HG03103 (cell line): ENCODE measurements at regions not wholly inside any gene's neighbourhood (a gene's known extent, or its start where the extent isn't known, plus 50 kb on each side); places are given as distances from the start of the nearest gene placed in this dataset.
"Not testable (repeated sequence)": the region's sequence is repeated elsewhere in the genome, so short reads cannot be mapped to it uniquely, and the experiment has no call there.

Experiments
- ATAC-seq: cut with Tn5 transposase; IDR thresholded peaks from one replicate; pipeline ENCODE4 v1.9.1; 2021; ENCODE audit warnings: low read depth; ENCODE audit not compliant: unreplicated experiment

DNA sequence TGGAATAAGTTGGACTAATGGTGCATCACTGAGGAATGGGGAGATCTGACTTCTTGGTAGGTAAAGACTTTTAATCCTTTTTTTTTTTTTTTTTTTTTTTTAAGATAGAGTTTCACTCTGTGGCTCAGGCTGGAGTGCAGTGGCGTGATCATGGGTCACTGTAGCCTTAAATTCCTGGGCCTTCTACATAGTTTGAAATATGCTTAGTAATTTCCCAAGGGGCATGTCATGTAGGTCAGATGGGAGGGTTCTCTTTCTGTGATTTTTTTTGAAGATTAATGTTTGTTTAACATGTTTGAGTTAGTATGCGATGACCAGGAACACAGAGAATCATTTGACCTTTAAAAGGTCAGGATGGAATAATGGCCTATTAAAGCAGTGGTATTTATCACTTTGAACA lies 129.1 kb downstream of the S1PR1 start:
- ATAC-seq = no peak

DNA sequence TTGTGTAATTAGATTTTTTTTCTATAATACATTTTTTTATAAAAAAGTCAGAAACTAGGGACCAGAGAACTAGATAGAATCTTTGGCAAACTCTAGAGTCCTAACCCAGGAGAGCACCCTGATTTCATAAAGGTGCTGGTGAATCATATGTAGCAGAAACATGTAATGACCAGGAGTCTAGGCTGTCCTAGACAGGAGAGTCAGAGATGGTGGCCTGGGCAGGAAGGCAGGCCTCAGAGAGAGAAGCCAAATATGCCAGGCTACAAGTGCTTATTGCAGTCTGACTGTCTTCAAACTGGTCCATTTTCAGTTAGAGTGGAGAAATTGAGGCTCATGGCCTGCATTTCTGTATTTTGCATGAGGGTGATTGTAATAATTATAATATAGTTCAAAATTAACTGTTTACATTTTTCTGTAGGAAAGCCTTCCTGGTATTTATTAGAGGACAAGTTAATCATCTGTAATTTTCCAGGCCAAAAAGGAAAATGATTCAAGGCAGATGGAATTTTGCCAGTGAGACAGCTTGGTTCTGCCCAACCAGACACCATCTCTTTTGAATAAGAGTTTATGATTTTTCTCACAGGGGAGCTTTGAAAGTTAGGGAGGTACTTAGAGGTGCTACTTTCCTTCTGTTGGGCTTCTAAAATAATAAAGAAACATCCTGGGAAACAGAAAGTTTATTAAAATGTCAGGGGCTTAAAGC lies 129.8 kb downstream of the S1PR1 start:
- ATAC-seq = no peak

DNA sequence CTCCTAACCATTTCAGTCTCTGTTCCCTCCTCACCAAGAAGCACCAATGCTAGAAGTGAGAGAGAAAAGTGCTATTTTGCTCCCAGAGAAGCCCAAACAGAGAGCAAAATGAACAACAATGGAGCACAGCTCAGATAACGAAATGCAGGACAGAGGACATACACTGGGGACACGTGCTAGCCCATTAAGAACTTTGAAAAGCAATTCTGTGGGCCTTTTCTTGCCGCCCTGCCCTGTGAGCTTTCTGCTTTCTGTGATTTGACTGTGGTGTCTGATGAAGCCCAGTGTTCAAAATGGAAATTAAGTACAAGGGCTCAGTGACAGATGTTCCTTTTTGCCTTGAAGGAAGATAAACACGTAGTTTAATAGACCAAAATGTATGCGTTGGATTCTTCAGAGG lies 130.8 kb downstream of the S1PR1 start:
- ATAC-seq = no peak

DNA sequence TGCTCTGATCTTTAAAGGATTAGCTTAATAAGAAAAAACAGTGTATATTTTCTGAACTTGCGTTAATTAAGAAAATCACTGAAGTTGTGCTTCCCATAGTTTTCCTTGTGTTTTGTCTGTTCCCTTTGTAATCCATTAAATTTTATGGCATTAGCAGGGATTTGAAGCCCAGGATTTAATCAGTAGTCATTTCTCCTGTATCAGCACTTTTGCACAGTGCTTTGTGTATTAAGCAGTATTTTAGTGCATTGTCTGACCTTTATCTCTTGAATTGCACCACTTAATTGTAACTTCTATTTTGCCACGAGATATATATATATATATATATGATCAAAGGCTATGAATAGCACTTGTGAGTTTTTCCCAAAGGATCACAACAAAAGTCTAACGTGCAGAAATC lies 133.7 kb downstream of the S1PR1 start:
- ATAC-seq = no peak

DNA sequence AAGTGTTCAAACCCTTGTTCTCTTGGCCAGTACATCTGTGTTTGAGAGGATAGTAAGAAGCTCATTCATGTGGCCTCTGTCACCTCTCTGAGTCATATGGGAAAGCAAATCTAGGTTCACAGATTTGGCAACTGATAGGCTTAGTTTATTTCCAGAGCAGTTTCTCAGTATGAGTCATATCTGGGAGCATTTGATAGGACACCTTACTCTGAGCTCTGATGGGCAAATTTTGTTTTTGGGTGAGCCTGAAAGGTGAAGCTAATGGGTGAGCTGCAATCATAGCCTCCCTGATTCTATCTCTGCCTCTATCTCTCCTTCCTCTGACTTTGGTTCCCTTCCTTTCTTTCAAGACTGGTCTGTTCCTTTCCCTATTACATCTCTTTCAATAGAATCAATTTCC lies 134.4 kb downstream of the S1PR1 start:
- peak; percentile 96 for ATAC-seq

DNA sequence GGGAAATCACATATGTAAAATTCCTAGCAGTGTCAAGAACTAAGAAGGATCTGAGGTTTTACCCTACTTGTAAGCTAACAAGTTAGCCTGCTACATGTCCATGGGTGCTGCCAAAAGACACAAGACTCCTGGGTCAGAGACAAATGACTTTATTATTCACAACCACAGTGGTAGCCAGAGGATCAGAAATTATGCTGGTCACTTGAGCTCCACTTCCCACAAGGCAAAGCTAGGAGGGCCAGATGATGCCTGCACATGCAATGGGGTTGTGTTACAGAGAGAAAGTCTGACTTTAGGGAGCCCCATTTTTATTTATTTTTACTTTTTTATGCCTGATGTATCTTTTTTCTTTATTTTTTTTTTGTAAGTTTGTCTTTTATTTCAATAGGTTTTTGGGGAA lies 136.8 kb downstream of the S1PR1 start:
- no peak for ATAC-seq

DNA sequence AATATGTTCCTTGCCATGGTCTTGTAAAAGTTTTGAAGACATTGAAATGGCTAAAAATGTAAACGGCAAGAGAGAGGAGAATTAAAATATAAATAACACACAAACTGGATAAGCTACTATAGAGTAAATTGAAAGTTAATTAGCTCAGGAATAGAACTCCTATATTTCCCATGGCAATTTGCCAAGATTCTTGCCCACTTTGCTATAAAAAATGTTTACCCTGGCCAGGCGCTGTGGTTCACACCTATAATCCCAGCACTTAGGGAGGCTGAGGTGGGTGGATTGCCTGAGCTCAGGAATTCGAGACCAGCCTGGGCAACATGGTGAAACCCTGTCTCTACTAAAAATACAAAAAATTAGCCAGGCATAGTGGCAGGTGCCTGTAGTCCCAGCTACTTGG lies 138.6 kb downstream of the S1PR1 start:
- ATAC-seq = not testable (repeated sequence)

DNA sequence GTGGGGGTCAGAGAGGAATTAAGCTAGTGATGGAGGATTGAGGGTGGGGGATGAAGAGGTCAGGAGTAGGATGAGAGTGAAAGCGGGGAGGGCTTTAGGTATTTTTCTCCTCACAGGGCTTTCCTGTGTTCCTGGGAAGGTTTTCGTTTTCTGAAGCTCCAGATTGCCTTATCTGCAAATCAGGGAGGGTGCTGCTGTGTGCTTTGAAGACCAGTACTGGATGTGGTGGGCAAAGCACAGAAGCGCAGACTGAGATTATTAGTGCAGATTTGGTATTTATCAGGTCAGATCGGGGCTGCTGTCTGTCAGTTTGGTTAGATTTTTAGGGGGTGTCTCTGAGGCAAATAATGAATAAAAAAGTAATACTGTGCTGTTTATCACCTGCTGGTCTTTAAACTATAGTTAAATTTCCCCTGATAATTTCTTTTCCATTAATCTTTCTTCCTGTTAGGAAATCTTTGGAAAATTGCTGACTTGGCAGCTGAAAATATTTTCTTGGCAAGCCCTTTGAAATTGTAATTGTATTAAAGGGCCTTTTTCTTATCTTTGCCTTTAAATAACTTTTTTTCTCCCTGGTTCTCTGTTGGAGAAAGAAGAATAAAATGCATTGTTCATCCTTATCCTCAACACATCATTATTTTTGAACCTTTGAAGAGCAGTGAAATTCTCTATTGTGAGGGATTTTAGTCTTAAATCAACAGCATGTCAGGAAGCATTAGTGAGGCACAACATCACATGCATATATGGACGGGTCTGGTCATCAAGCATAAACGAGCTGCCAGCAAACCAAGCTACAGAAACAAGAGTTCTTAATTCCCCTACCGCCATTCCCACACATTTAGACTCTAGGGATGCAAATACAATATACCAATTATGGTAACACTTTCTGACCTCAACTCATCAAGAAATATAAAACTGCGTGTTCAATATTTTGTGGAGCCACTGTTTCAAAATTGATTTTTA lies 139.6 kb downstream of the S1PR1 start:
- no peak for ATAC-seq

DNA sequence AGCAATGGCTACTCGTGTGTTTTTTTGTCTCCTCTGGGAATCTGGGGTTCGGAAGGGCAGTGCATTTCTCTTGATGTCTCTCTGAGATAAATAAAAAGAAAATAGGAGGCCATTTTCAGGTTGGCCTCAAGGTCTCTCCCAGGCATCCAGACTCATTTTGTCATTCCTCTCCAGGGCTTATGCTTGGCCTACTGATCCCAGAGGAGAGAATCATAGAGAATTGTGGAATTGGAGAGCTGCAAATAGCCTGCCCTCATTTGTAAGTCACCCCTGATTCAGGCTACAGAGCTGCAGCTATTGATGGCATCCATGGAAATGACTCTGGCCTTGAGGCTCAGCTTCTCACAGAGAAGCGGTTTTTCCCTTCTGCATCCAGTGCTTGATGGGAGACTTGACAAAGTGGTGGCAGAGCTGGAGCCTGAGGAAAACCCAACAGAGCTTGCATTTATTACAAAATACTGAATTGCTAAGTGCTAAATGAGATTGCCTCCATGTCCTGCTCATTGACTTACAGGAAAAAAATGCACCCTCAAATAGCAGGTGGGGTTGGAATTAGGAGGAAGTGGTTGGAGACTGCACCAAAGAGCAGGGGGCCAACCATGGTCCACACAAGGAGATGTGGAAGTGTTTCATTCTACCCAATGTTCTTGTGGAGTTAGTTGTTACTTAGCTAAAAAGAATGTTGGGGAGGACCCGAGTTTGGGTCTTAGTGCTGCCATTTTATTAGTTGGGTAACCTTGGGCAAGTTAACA lies 140.4 kb downstream of the S1PR1 start:
- no peak for ATAC-seq

DNA sequence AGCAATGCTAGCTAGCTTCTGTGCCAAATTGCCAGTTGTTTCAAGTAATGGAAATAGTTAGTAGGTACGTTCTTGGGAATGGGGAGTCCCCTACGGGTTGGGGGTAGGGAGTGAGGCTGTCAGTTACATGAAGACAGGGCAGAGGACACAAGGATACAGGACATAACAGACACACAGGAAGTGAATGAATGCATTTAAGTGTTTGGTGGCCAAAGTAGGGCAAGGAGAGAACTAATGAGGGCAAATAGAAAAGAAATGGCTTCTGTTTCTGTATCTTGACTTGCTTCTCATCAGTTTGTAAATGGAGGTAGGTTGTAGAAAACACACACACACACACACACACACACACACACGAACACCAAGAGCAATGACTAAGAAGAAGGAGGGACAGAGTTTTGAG lies 142.2 kb downstream of the S1PR1 start:
- no peak for ATAC-seq

DNA sequence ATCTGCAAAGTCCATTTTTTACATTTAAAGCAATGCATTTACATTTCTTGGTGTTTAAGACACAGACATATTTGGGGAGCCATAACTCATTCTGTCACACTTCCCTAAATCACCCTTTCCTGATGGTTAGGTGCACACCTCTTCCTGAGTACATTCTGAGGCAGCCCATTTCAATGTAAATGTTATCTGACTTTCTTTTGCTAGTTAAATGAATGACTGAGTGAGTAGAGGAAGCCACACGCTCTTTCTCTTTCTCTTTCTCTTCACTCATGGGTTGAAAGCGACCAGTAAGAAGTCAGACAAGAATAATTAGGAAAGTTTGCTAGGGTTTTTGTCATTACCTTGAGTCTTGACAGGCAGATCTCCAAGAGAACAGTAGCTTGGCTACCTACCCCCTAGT lies 143.1 kb downstream of the S1PR1 start:
- ATAC-seq = peak; percentile 86

DNA sequence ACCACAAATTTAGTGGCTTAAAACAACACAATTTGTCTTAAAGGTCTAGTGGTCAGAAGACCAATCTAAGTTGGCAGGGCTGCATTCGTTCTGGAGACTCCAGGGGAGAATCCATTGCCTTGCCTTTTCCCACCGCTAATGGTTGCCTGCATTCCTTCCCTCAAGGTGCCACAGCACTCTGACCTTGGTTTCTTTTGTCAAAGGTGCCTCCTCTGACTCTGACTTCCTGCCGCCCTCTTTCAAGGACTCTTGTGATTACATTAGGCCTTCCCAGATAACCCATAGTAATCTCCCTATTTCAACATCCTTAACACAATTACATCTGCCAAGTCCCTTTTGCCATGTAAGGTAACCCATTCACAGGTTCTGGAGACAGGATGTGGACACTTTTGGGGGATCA lies 145.3 kb downstream of the S1PR1 start:
- no peak for ATAC-seq

DNA sequence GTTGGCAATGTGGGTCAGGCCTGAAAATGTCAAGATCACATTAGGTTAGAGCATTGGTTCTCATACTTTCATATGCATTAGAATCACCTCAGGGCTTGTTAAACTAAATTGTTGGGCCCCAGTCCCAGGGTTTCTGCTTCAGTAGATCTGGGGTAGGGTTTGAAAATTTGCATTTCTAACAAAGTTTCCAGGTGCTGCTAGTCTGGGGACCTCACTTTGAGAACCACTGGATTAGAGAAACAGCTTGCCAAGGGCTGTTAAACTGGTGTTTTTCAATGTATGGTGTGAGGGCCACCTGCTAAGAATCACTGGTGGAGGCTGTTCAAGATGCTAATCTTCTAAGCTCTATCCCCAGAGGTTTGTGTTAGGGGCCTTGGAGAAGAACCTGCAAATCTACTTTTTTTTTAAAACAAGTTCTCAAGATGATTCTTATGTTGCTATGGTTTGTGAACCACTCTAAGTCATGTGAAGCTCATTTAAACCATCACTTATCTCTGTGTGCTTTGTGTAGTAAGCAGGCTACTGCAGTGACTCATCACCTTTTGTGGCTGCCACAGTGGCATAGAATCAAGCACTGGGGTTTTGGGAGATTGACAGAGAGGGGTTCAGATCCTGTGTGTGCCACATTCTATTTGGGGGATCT lies 152.2 kb downstream of the S1PR1 start:
- peak; percentile 83 for ATAC-seq

DNA sequence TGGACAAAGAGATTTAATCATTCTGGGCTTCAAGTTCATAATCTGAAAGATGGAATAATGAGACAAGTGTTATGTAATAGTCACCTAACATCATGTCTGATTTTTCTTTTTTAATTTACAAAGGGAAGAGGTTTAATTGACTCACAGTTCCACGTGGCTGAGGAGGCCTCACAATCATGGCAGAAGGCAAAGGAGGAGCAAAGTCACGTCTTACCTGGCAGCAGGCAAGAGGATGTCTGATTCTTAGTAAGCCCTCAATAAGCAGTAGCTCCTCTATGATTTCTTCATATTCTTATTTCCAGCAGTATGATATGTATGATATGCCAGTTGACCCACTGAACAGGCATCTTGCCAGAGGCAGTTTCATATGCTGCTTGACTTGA lies 152.7 kb downstream of the S1PR1 start:
- peak; percentile 0 for ATAC-seq

DNA sequence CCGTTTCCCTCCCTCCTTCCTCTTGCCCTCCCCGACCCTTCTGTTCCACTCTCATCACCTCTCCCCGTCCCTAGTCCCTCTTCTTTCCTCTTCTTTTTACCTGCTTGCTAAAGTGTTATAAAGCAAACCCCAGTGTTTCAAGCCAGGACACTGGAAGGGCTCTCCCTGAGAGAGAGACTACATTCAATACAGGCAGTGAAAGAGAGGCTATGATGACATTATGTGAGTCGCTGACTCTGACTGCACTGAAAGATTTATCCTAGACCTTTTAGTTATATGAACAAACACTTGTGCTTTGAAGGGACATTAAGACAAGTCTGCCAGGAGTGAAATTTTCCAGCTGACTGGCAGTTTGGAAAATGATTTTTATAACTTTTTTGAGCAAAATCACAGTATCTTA lies 155.7 kb downstream of the S1PR1 start:
- ATAC-seq = no peak

DNA sequence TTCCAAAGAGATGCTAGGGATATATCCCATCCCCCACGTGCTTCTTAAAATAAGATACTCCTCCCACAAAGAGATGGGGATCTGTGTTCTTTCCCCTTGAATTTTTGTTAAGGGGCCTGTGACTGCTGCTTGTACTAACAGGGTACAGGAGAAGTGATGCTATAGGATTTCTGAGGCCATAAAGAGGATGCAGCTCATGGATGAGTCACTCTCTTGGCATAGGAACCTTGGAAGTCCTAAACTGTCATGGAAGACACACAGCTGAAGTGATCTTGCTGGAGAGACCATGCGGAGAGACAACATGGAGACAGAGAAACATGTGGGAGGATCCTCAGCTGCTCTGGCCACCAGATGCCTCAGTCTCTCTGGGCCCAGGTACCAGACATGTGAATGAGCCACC lies 157.2 kb downstream of the S1PR1 start:
- no peak for ATAC-seq

DNA sequence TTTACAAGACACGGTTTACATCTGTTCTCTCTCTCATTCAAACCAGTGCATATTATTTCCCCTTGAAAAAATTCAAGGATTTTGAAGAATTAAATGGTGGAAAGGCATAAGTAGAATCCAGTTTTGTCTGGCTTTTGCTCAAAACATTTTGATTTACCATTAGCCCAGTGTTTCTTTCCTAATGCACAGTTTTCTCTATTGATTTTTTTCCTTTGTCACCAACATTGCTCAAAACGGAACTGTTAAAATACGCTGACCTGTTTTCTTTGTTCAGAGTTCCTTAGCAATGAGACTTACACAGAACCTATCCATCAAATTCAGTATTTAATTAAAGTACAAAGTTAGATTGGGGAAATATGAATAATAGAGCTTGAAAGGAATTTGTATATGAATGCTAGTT lies 162.4 kb downstream of the S1PR1 start:
- ATAC-seq = no peak

DNA sequence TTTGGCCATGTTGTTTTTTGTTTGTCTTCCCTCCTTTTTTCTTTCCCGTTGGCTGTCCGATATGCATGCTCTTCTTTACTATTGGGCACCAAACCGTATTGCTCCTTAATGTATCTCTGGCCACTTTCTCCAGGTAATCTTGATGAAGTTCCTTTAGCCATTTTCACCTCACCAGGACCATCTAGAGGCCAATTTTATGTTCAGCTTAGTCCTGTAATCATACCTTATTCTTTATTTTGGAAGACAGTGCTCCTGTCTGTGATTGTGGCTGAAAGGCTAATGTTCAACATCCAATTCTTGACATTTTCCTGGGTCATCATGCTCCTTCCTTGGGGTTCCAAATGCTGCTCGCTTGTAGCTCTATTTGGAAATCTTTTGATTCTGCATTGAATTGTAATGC lies 169.5 kb downstream of the S1PR1 start:
- ATAC-seq = no peak

DNA sequence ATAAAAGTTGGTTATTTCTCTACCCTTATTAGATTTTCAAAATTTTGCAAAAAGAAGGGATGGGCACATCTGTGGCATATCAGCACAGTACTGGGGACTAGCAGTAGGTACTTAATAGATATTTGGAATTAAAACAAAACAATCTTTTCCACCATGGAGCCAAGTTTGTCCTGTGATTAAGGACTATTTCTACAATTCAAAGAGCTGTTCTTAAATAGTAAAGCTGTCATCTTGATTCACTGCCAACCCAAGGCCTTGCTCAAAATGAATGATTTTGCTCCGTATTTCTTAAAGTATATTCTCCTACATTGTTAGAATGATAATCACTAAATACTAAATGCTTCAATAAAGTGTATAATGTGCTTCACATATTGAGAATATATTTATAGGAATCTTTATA lies 169.9 kb downstream of the S1PR1 start:
- no peak for ATAC-seq

DNA sequence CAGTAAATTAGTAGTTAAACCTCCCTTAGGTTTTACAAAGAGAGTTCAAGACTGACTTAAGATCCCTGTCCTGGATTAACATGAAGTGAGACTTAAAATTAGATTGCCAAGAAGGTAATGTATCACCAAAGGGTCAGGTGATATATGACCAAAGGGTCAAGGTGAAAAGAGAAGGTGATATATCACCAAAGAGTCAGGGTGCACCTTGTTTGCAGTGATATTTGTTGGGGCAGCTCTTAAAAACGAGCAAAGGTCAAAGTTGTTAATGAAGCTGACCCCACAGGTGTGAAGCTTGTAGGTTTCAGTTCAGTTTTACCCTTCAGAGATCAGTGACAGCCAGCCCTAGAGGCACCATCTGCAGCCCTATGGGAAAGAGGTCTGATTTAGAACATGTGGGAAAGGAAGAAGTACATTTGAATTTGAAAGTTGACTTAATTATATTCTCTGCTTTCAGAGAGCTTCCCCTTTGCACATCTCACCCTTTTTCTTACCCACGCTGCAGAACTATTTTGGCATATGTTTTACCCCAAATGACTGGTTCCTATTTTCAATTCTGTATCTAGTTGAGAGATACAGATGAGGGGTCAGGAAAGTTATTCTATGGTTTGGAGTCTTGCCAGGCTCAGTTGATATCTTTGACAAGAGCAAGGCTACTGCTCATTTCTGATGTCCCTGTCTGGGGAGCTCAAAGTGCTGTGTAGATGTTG lies 170.8 kb downstream of the S1PR1 start:
- ATAC-seq = peak; percentile 58
